Fibroblast of gingiva (primary cell): ENCODE measurements at regions not wholly inside any gene's neighbourhood (a gene's known extent, or its start where the extent isn't known, plus 50 kb on each side); places are given as distances from the start of the nearest gene placed in this dataset.

Source experiments
- DNase-seq: peaks from one replicate; pipeline ENCODE4 v3.0.0-alpha.2; 2011; ENCODE audit warnings: low read depth

DNA sequence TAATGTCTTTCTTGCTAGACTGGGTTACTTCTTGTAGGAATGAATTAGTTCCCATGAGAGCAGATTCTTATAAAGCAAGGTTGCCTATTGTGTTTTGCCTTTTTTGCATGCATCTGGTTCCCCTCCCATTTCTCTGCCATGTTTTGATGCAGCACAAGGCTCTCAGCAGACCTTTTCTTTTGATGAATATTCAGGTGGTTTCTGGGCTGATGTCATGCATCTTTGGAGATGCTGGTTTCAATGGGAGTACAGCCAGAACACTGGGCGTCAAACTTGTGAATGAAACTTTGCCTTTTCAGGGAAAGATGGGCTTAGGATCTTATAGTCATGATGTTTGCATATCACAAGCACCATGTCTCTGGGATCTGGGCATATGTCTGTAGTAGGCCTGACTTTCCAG is 111.7 kb upstream of the CCL2 start:
- DNase-seq = no peak

DNA sequence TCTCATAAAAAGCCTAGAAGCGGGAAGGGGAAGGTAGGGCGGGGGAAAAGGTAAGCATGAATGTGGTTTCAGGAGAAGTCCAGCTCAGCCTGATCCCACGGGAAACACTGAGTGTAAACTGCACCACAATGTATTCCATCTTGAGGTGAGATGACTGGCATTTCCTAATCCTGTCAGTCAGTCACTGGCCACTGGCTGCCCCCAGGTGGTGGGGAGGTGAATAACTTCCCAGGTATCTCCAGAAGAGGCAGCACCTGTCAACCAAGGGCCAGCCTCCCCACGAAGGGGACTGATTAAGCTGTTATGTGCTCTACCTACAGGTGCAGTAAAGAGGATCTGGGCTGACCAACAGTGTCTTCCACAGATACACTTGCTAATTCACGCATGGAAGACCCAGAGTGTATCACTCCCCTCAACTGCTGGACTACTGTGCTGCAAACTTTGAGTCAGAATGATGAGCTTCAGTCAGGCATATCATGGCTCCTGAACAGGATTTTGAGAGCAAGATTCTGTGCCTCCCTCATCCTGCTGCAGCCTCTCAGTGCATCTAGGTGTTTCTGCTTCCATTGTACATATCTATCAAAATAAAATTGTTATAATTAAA is 108.5 kb upstream of the CCL2 start:
- no peak for DNase-seq

DNA sequence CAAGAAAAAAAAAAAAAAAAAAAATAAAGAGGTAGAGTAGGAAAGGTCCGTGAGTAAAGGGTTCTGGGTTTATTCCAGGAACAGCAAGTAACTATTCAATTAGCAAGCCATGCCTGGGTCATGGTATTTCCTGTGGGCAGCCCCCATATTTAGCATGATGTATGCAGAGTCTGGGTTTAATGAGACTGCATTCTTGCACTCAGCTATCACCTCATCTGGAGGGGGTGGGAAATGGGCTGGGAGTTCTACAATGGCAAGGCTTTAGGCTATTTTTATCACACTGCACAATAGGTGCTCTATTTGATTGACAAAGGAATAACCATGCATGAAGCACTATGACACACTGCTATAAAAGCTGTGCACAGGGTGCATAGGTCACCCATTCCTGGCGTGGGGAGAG is 104.0 kb upstream of the CCL2 start:
- no peak for DNase-seq

DNA sequence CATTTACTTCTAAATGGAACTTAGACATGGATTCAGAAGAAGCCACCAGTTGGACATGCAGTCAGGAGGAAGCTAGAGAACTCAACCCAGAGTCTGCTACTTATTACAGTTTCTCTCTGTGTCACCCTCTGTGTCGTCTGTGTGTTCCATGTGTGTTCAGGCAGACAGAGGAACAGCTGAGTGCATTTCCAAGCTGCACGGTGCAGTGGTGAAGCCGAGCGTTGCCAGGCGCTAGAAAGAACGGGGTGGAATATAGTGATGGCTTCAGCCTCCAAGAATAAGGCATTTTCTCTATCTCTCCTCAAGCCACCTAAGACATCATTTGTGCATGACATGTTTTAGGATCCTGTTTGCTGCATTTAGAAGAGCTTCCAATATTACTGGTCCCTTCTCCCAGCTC is 101.1 kb upstream of the CCL2 start:
- no peak for DNase-seq

DNA sequence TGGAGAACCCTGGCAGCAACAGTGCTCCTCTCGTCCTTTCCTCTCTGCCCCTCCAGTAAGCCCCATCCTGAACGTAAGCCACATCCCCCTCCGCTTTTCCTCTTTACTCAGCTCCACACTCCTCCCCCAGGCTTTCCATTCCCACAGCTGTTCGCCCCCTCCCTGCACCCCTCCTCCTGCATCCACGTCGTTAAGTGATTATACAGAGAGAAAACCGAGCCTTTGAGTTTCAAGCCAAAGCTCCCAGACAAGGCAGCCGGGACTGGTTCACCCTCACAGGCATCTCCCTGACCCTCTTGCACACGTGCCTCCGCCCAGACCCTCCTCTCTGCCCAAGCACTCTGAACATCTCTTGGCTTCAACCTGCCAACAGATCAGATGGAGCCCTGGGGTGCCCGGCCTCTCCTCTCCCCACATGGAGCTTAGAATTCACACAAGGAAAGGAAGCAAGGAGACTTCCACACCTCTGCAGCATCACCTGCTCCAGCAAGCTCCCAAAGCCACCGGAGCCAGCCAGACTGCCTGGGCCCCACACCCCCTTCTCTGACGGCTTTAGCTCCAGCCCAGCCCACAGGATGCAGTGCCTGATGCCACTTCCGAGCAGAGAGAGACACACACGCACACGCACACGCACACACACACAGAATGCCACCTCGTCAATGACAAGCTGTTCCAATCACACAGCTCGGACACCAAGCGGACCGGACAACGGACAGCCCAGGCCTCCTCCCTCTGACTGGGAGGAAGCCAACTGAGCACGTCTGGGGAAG is 99.9 kb upstream of the CCL2 start:
- DNase-seq = no peak

DNA sequence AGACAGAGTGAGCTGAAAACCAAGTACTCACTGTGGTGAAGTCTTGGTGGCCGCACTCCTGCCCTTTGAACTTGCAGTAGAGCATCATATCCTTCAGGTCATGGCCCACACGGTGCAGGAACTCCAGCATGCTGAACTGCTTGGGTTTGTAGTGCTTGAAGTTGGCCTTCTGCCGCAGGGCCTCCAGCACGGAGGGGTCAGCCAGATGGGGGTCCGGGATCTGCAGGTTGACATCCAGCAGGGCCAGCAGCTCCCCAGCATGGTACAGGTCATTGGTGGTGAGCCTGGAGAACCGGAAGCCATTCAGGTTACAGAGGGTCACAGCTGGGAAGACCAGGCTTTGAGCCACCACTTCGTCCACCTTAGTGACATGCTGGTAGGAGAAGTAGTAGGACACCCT is 99.1 kb upstream of the CCL2 start:
- DNase-seq = no peak

DNA sequence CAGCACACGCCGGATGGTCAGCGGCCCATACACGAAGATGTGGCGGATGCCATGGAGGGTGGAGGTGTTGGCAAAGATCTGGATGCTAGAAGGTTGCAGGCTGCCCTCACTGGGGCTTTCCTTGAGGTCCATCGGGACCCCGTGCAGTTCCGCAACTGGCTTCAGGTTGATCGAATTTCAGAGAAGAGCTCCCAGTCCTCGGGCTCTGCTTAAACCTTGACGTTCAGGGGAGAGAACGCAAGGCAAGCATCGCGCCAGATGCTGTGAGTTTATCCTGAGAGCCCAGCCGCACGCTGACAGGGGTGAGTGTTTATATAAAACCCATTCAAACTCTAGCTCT is 98.7 kb upstream of the CCL2 start:
- no peak for DNase-seq

DNA sequence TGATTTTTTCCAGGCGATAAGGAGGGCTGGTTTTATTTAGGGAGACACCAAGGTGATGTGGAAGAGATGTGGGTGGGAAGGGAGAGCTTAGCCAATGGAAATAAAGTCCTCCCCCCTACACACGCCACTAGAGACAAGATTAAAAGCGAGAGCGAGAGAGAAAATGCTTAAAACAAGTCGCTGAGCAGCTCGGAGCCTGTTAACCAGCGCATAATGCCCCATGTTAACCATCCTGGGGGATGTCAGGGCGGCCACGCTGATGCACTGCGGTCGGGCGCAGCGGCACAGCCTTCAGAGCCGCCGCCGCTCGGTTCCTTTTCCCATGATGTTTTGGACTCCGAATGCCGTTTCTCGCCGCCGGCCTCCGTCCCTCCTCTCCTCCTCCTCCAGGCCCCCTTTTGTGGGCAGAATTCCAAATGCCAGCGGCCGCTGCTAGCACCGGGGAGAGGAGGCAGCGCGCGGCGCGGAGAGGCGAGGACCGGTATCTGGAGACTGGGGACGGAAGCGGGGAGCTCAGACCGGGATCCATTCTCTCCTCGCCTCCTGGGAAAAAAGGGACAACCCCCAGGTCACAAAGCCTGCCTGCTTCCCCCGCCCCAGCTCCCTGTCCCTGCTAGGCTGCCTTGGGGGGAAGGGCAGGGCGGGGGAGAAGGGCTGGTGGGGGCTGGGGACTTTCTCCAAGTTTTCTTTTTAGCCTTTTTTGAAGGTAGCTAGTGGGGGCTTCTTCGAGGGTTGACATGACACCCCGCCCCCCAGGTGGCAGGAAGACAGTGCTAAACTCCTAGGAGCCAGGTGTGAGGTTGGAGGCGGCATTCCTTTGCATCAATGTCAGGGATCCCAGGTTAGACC is 98.1 kb upstream of the CCL2 start:
- DNase-seq = no peak

DNA sequence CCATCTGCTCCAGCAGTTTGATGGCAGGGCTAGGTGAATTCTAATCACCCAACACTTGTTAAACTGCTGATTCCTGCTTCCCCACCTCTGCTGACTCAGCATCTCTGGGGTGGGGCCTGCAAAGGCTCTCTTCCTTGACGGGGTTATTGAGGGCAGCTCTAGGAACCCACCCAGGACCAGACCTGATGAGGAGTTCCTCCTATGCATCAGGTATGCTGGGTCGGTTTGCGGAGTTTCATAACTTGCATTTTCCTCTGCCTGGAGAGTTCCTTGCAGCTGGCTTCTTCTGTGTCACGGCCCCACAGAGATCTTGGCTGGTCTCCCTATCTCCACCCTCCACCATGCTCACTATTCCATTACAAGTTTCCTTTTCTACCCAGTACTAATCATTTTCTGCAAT is 93.4 kb upstream of the CCL2 start:
- no peak for DNase-seq

DNA sequence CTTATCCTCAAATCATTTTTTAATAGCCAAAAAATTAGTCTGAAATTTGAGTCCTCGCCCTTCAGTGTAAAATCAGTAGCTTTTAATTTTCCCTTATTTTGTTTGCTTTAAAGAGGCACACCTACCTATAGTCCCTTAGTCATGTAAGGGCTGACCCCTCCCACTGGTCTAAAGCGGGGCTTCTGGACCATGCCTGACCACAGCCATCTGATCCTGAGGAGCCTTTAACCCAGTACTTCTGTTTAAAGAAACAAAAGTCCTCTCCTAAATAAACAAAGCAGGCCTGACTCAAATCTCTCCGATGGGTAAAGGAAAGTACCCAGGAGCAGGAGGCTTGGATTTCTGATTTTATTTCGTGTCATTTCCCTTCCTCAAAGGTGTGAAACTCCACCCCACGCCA is 92.0 kb upstream of the CCL2 start:
- DNase-seq = no peak

DNA sequence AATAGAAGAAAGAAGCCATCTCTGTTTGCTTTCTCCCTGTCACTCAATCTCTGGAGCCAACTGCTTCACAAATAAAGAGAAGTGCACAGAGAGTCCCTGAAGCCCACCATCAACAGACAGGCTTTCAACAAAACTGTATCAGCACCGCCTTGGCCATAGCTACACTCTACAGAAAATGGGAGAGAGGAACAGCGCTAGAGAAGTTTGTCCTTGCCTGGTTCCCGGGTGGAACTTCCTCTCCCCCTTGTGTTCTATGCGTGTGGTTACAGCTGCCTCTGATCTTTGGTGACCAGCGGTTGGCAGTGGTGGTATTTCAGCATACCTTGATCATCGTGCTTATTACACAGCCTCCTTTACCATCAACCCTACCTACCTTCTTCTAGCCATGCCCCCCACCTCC is 91.4 kb upstream of the CCL2 start:
- DNase-seq = peak; percentile 10

DNA sequence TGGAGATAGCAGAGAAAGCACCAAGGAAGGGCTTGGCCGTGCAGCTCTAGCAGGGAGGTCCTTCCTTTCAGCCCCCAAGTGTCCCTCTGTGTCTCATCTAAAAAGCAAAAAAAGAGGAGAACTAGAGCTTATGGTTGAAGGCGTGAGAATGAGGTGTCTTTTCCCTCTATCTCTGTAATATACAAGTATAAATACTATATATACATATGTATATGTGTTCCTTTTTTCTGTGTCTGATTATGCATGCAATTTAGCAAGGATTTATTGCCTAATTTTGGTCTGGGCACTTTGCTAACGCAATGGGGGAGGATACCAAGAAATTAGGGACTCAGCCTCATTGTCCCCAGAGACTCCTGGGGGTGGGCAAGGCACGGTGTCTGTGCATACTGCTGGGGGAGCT is 90.2 kb upstream of the CCL2 start:
- DNase-seq = no peak

DNA sequence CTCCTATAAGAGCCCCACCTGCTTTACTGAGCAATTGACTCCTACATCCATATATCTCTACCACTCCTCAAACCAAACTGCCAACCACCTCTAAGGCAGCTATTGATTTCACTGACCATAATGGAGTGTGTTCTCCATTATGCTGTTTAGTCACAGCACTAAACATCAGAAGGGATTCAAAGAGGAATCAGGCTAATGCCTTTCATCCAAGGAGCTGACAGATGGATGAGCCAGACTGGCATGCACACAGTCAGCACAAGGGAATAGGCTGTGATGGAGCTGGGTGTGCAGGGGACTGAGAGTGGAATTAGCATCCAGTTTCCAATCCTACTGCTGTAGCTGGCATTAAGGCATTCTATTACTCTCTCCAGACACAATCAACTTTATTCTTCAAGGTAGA is 88.7 kb upstream of the CCL2 start:
- DNase-seq = no peak

DNA sequence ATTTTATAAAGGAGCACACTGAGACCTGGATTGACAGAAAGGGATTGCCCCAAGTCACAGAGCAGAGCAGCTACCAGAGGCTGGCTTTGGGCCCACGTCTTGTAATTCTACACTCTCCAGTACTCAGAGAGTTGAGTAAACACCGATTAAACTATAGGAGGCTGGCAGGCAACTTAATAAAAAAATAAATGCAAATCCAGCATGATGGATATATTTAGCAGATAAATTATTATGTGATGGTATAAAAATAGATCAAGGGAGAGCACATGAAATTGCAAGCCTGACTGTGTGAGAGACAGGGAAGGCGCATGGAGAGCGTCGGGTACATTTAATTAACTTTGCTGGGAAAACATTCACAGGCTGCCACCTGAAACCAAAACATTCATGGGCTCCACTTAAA is 87.7 kb upstream of the CCL2 start:
- peak; percentile 17 for DNase-seq

DNA sequence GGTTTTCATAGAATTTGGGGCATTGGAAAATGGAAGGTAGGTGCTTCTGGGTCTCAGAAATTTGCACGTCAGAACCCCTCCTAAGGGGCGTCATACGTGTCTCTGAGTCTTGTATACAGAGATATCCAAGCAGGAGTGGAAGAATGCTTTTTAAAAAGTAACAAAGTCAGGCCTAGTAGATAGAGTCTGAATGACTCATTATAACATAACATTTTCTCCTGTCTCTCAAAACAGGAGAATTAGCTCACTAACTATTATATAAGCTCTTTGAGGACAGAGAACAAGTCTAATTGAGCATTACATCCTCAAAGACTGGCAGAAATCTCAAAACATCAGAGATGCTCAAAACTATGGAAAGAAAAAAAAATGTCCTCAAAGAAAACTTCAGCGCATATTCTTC is 86.1 kb upstream of the CCL2 start:
- no peak for DNase-seq

DNA sequence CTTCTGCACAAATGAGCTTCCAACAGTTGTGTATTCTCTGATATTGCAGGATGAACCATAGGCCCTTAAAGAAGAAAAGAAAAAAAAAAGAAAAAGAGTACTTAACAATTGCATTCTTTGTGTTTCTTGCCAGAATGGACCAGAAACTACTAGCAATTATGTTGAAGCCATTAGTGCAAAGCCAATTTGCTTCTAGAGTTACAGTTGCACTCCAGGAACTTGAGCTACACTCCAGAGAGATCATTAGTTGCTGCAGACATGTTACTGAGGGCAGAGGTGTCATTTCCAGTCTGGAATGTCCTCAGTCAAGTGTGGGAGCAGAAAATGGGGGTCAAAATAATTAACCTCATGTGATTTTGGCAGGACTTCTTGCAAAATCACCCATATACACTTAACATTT is 85.6 kb upstream of the CCL2 start:
- no peak for DNase-seq

DNA sequence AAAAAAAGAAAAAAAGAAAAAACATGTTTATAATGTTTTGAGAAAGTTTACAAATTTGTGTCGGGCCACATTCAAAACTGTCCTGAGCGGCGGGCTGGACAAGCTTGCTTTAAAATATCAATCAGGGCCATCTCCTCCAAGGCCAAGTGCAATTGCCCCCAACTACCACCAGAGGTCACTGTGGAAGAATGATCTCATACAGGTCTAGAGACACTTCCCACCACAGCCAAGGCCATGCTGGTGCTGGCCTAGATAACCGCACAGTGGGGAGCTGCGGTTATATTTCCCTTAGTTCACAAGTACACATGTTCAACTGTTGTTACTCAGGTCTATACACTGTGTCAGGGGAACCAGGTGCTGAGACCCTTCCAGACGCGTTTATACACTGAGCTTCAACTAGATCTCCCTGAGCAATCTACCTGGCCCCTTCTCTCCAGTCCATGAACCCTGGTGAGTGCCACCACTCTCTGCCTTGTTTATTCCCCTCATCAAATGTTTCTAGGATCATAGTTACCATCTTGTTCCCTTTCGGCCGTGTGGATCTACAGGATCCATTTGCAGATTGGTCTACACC is 83.8 kb upstream of the CCL2 start:
- peak; percentile 25 for DNase-seq

DNA sequence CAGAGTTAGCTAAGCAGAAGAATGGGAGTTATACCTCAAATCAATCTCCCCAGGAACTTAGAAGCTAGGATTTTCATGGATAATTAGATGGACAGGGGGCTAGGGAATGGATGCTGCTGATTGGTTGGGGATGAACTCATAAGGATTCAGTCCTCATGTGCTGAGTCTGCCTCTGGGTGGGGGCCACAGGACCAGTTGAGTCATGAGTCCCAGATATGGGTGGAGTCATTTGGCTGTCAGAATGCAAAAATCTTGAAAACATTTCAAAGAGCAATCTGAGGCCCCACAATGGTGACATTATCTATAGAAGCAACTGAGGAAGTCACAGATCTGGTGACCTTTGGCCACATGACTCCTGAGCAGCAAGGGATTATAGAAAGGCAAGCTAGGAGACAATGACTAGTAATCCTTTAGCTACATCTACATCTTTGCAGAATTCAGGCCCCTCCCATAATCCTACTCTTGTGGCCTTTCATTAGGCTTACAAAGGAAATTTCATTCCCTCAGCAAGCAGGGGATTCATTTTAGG is 82.6 kb upstream of the CCL2 start:
- DNase-seq = no peak

DNA sequence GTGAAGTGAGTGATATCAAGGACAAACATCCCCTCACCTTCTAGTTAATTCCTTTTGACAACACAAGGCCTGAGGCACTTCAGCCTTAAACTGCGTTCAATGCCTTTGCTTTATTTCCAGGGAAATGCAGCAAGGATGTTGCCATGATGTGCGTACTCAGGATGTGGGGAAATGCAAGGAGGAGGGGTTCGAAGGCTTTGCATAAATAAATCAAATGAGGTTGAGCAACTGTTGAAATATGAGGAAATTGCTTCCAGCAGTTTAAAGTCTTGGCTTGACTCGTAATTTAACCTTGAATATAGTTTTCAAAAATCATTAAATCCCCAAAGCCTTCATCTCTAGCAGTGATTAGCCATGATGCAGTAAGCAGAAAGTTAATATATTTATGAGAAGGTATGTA is 81.8 kb upstream of the CCL2 start:
- DNase-seq = peak; percentile 84

DNA sequence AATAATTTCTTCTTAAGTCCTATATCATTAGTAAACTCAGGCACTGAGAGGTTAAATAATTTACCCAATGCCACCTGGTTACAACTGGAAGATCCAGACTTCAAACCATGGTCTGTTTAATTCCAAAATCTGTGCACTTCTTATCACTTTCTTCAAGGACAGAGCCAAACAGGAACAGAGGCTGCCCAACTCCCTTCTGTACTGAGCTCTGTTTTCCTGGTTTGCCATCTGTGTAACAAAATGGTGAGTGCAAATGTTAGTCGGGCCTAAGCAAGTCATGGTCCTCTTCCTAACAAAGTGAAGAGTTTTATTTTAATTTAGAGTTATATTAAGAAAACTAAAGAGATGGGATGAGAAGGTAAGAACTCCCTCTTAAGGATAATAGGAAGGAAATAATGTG is 80.6 kb upstream of the CCL2 start:
- DNase-seq = no peak

DNA sequence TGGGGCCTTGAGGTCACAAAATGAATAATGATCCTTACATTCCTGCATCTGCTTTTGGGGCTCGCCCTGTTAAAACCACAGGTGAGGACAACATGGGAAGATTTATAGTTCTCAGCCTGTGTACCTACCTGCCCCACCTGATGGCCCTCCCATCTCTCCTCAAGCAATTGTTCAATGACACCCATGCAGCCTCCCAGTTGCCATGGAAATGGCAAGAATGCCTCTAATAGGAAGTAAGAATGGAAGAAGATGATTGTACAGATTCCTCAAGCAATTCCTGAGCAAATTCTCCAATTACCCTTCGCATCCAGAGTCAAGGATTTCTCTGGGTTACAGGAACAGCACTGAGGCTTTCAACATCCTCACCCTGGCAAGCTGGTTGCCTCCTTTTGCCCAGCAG is 78.6 kb upstream of the CCL2 start:
- no peak for DNase-seq

DNA sequence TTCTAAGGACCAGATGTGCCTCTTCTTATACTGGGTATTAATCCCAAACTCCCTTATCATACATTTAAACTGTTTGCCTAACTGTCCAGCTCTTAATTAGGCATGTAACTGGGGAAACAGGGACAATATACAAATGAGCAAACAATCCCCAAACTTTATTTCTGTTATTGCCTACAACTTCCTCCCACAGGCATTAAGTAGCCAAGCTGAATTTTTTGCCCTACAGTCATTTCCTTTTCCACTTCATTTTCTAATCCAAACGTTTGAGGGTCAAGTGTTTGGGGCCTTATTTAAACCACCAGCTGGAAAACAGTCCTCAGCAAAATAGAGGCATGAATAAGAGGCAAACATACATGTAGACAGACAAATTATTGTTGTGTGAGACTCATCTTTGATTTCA is 77.4 kb upstream of the CCL2 start:
- peak; percentile 63 for DNase-seq

DNA sequence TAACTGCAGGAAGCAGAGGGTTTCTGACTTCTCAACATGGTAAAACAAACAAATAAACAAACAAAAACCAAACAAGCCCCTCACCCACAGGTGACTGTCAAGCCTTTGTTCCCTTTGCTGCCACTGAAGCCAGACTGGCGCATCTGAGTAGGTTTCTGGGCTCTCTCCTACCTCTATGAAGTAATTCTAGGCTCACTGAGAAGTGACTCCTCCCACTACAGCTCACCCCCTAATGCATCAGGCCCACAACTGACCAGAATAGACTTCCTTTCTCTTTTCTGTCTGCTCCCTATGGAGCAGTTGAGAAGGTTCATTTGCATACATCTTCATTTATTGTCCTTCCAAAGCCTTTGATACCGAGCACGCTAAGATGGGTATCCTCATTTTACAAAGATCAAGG is 77.0 kb upstream of the CCL2 start:
- DNase-seq = no peak
